HCT116 (cell line): ENCODE measurements at regions not wholly inside any gene's neighbourhood (a gene's known extent, or its start where the extent isn't known, plus 50 kb on each side); places are given as distances from the start of the nearest gene placed in this dataset.

ENCODE experiments used
- ATAC-seq: fragments of 200-7000 bp; cut with Tn5 transposase; 2 replicates; pipeline ENCODE4 v1.9.1; 2020; ENCODE audit warnings: mild to moderate bottlenecking, moderate library complexity
- BruUV-seq: library from RNA; stranded (reverse); fragments of 400-500 nt; replicated peaks from 2 replicates; lab custom pipeline; 2021; lab: Mats Ljungman, UMichigan
- CTCF ChIA-PET: fragments of 300-600 bp; sonication (Branson Sonifier 250); formaldehyde crosslinking; loops from one replicate; lab custom pipeline; 2021; ENCODE audit warnings: antibody characterized with exemption; lab: Charles Lee
- POLR2A ChIA-PET: fragments of 300-600, 350-600 bp; sonication (Branson Sonifier 250); formaldehyde crosslinking; loops from one replicate; lab custom pipeline; 2021; ENCODE audit warnings: antibody characterized with exemption; lab: Charles Lee
- RAD21 ChIA-PET, 2 experiments: fragments of 300-600 bp; sonication (Branson Sonifier 250); formaldehyde crosslinking; loops; one replicate each; lab custom pipeline; 2023; ENCODE audit warnings: low total read pairs in 2 of 2; ENCODE audit not compliant: uncharacterized antibody in 2 of 2, unreplicated experiment in 2 of 2, low non-redundant PET in 1 of 2; lab: Charles Lee
- DNase-seq: peaks from one replicate; pipeline ENCODE4 v3.0.0-alpha.2; 2010; ENCODE audit warnings: low read depth, low spot score
- H2AFZ ChIP-seq: fragments of 200-600 bp; shearing (Covaris generic), sonication (generic); 2 replicates; pipeline ENCODE4 v1.6.1; 2017; ENCODE audit warnings: low read depth, mixed run types, mixed read lengths, antibody characterized with exemption, low read length; ENCODE audit not compliant: poor library complexity, severe bottlenecking
- H3K27ac ChIP-seq: 2 replicates; pipeline ENCODE4 v1.5.1; 2012; ENCODE audit warnings: low read depth, low read length
- H3K27me3 ChIP-seq: fragments of 200-600 bp; sonication (generic); 2 replicates; pipeline ENCODE4 v1.6.1; 2016; ENCODE audit warnings: mixed run types, low read length, mixed read lengths; ENCODE audit not compliant: insufficient read depth
- H3K36me3 ChIP-seq, 2 experiments: fragments of 200-500 bp in 1 of 2; fragments of 200-600 bp in 1 of 2; sonication (Bioruptor generic) in 1 of 2; sonication (generic) in 1 of 2; 2 replicates each; pipeline versions ENCODE4 v1.5.1 to v1.6.1; 2014 to 2016; ENCODE audit warnings: low read length in 2 of 2, inconsistent platforms in 1 of 2, mixed read lengths in 1 of 2, mixed run types in 1 of 2; ENCODE audit not compliant: insufficient read depth in 2 of 2, control insufficient read depth in 1 of 2
- H3K4me1 ChIP-seq, 2 experiments: fragments of 200-600 bp in 1 of 2; sonication (generic) in 1 of 2; 2 replicates each; pipeline versions ENCODE4 v1.5.1 to v1.6.1; 2012 to 2017; ENCODE audit warnings: low read length in 2 of 2, inconsistent platforms in 1 of 2, mild to moderate bottlenecking in 1 of 2, mixed read lengths in 1 of 2, mixed run types in 1 of 2, moderate library complexity in 1 of 2; ENCODE audit not compliant: insufficient read depth in 2 of 2, control insufficient read depth in 1 of 2
- H3K4me2 ChIP-seq: fragments of 200-600 bp; sonication (generic); 2 replicates; pipeline ENCODE4 v1.6.1; 2017; ENCODE audit warnings: mixed run types, low read length, mixed read lengths
- H3K4me3 ChIP-seq, 2 experiments: fragments of 200-600 bp in 1 of 2; sonication (generic) in 1 of 2; replicated peaks in 1 of 2; 2 replicates each; pipeline ENCODE4 v1.5.1; 2011 to 2016; ENCODE audit warnings: low read length in 2 of 2, control low read depth in 1 of 2, low read depth in 1 of 2, mild to moderate bottlenecking in 1 of 2, mixed read lengths in 1 of 2, mixed run types in 1 of 2
- H3K79me2 ChIP-seq: fragments of 200-600 bp; sonication (generic); 2 replicates; pipeline ENCODE4 v1.6.1; 2017; ENCODE audit warnings: mild to moderate bottlenecking, mixed run types, low read length, moderate library complexity, mixed read lengths; ENCODE audit not compliant: insufficient read depth
- H3K9ac ChIP-seq: fragments of 200-600 bp; sonication (generic); 2 replicates; pipeline ENCODE4 v1.6.1; 2016; ENCODE audit warnings: low read length, mixed read lengths
- H3K9me2 ChIP-seq: fragments of 200-600 bp; sonication (generic), shearing (Covaris generic); 2 replicates; pipeline ENCODE4 v1.6.1; 2017; ENCODE audit warnings: mixed run types, mild to moderate bottlenecking, moderate library complexity; ENCODE audit not compliant: insufficient read depth
- H3K9me3 ChIP-seq, 2 experiments: fragments of 200-500 bp in 1 of 2; fragments of 200-600 bp in 1 of 2; sonication (Bioruptor generic) in 1 of 2; sonication (generic) in 1 of 2; 2 replicates each; pipeline ENCODE4 v1.6.1; 2014 to 2017; ENCODE audit warnings: low read length in 2 of 2, mixed read lengths in 2 of 2, inconsistent platforms in 1 of 2, low read depth in 1 of 2, mild to moderate bottlenecking in 1 of 2, mixed run types in 1 of 2, moderate library complexity in 1 of 2; ENCODE audit not compliant: control insufficient read depth in 1 of 2, insufficient read depth in 1 of 2
- H4K20me1 ChIP-seq: fragments of 200-600 bp; sonication (generic), shearing (Covaris generic); 2 replicates; pipeline ENCODE4 v1.6.1; 2017; ENCODE audit warnings: mixed run types, mild to moderate bottlenecking, moderate library complexity; ENCODE audit not compliant: insufficient read depth
- CBX3 ChIP-seq: IDR thresholded peaks from 2 replicates; pipeline ENCODE4 v1.6.1; 2012; ENCODE audit warnings: low read depth
- CEBPB ChIP-seq: IDR thresholded peaks from 2 replicates; pipeline ENCODE4 v1.6.1; 2012; ENCODE audit warnings: low read depth
- EGR1 ChIP-seq: IDR thresholded peaks from 2 replicates; pipeline ENCODE4 v1.6.1; 2012; ENCODE audit warnings: low read depth
- ELF1 ChIP-seq: IDR thresholded peaks from 2 replicates; pipeline ENCODE4 v1.6.1; 2012; ENCODE audit warnings: low read depth, borderline replicate concordance
- FOSL1 ChIP-seq: IDR thresholded peaks from 2 replicates; pipeline ENCODE4 v1.6.1; 2012; ENCODE audit warnings: low read depth
- JUND ChIP-seq: IDR thresholded peaks from 2 replicates; pipeline ENCODE4 v1.6.1; 2012
- POLR2A ChIP-seq: IDR thresholded peaks from 2 replicates; pipeline ENCODE4 v1.7.0; 2011; ENCODE audit warnings: borderline replicate concordance; ENCODE audit not compliant: insufficient read depth, insufficient read length; ENCODE audit errors: extremely low read depth
- POLR2AphosphoS5 ChIP-seq: IDR thresholded peaks from 2 replicates; pipeline ENCODE4 v1.6.1; 2011; ENCODE audit warnings: mild to moderate bottlenecking, low read depth, low read length, moderate library complexity
- SP1 ChIP-seq: IDR thresholded peaks from 2 replicates; pipeline ENCODE4 v1.6.1; 2012; ENCODE audit warnings: low read depth
- SRF ChIP-seq: IDR thresholded peaks from 2 replicates; pipeline ENCODE4 v1.6.1; 2012; ENCODE audit warnings: low read depth
- TCF7L2 ChIP-seq: IDR thresholded peaks from 2 replicates; pipeline ENCODE4 v1.7.0; 2011; ENCODE audit warnings: borderline replicate concordance, inconsistent platforms; ENCODE audit not compliant: insufficient read depth, insufficient read length; ENCODE audit errors: extremely low read depth
- ZFX ChIP-seq: fragments of 450-650 bp; IDR thresholded peaks from 2 replicates; pipeline ENCODE4 v1.6.1; 2017
- ZNF274 ChIP-seq: fragments of 200-500 bp; sonication (Bioruptor generic); IDR thresholded peaks from 2 replicates; pipeline ENCODE4 v1.6.1; 2014; ENCODE audit warnings: mild to moderate bottlenecking, low read depth, low read length, inconsistent platforms
- intact Hi-C: fragments of 100-400 bp; cut with micrococcal nuclease; formaldehyde crosslinking; loops from 2 replicates; pipeline ENCODE4 v1.10.0; 2022
- TF ChIP-seq, protein P1 (sequence below): IDR thresholded peaks from 2 replicates; pipeline ENCODE4 v1.6.1; 2012
- TF ChIP-seq, protein P2 (sequence below): IDR thresholded peaks from 2 replicates; pipeline ENCODE4 v1.6.1; 2011; ENCODE audit warnings: mild to moderate bottlenecking, low read length, moderate library complexity; ENCODE audit not compliant: insufficient replicate concordance; ENCODE audit errors: extremely low read depth
- TF ChIP-seq, protein P3 (sequence below): IDR thresholded peaks from 2 replicates; pipeline ENCODE4 v1.6.1; 2012; ENCODE audit warnings: low read depth
- TF ChIP-seq, protein P4 (sequence below), 3 experiments: fragments of 200-600 bp in 1 of 3; sonication (generic) in 1 of 3; IDR thresholded peaks in 2 of 3; conservative IDR thresholded peaks in 1 of 3; 2 replicates each; pipeline ENCODE4 v1.5.1; 2012 to 2017; ENCODE audit warnings: low read depth in 2 of 3, low read length in 2 of 3, antibody characterized with exemption in 1 of 3, borderline replicate concordance in 1 of 3, control low read depth in 1 of 3, mild to moderate bottlenecking in 1 of 3, mixed read lengths in 1 of 3, mixed run types in 1 of 3, moderate library complexity in 1 of 3; ENCODE audit not compliant: insufficient read depth in 1 of 3

DNA sequence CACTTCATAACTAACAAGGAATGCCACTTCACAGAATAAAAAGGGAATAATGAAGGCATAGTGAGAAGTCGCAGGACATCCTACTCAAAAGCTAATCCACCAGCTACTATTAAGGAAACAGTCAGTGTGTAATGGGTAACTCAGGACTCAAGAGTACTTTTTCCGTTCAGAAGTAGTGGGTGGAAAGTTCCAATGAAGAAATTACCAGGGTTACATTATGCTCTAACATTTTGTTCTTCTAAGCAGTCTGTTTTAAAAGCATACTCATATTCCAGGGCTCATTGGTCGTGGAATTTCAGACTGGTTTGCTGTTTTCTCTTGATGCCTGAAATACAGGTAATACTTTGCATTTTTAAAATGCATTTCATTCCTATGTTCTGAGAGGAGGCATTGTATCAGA is 222.4 kb upstream of the IRS2 start:
- no peaks in the 10 kb centered on the region for H3K9me3 ChIP-seq
- no peak overlapping the region for H3K27ac ChIP-seq
- POLR2A ChIA-PET = no interaction called here
- TF ChIP-seq CEBPB (no peak), EGR1 (no peak), ZFX (no peak), JUND (no peak), POLR2AphosphoS5 (no peak), CBX3 (no peak), POLR2A (no peak), ELF1 (no peak), TCF7L2 (no peak), FOSL1 (no peak), SRF (no peak), SP1 (no peak), ZNF274 (no peak)
- TF ChIP-seq, protein P1, sequence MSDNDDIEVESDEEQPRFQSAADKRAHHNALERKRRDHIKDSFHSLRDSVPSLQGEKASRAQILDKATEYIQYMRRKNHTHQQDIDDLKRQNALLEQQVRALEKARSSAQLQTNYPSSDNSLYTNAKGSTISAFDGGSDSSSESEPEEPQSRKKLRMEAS = no peak
- TF ChIP-seq, protein P2, sequence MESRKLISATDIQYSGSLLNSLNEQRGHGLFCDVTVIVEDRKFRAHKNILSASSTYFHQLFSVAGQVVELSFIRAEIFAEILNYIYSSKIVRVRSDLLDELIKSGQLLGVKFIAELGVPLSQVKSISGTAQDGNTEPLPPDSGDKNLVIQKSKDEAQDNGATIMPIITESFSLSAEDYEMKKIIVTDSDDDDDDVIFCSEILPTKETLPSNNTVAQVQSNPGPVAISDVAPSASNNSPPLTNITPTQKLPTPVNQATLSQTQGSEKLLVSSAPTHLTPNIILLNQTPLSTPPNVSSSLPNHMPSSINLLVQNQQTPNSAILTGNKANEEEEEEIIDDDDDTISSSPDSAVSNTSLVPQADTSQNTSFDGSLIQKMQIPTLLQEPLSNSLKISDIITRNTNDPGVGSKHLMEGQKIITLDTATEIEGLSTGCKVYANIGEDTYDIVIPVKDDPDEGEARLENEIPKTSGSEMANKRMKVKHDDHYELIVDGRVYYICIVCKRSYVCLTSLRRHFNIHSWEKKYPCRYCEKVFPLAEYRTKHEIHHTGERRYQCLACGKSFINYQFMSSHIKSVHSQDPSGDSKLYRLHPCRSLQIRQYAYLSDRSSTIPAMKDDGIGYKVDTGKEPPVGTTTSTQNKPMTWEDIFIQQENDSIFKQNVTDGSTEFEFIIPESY = no peak
- TF ChIP-seq, protein P3, sequence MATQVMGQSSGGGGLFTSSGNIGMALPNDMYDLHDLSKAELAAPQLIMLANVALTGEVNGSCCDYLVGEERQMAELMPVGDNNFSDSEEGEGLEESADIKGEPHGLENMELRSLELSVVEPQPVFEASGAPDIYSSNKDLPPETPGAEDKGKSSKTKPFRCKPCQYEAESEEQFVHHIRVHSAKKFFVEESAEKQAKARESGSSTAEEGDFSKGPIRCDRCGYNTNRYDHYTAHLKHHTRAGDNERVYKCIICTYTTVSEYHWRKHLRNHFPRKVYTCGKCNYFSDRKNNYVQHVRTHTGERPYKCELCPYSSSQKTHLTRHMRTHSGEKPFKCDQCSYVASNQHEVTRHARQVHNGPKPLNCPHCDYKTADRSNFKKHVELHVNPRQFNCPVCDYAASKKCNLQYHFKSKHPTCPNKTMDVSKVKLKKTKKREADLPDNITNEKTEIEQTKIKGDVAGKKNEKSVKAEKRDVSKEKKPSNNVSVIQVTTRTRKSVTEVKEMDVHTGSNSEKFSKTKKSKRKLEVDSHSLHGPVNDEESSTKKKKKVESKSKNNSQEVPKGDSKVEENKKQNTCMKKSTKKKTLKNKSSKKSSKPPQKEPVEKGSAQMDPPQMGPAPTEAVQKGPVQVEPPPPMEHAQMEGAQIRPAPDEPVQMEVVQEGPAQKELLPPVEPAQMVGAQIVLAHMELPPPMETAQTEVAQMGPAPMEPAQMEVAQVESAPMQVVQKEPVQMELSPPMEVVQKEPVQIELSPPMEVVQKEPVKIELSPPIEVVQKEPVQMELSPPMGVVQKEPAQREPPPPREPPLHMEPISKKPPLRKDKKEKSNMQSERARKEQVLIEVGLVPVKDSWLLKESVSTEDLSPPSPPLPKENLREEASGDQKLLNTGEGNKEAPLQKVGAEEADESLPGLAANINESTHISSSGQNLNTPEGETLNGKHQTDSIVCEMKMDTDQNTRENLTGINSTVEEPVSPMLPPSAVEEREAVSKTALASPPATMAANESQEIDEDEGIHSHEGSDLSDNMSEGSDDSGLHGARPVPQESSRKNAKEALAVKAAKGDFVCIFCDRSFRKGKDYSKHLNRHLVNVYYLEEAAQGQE = no peak
- TF ChIP-seq, protein P4, sequence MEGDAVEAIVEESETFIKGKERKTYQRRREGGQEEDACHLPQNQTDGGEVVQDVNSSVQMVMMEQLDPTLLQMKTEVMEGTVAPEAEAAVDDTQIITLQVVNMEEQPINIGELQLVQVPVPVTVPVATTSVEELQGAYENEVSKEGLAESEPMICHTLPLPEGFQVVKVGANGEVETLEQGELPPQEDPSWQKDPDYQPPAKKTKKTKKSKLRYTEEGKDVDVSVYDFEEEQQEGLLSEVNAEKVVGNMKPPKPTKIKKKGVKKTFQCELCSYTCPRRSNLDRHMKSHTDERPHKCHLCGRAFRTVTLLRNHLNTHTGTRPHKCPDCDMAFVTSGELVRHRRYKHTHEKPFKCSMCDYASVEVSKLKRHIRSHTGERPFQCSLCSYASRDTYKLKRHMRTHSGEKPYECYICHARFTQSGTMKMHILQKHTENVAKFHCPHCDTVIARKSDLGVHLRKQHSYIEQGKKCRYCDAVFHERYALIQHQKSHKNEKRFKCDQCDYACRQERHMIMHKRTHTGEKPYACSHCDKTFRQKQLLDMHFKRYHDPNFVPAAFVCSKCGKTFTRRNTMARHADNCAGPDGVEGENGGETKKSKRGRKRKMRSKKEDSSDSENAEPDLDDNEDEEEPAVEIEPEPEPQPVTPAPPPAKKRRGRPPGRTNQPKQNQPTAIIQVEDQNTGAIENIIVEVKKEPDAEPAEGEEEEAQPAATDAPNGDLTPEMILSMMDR (IDR thresholded peaks at IDR 0.05 in 2 of 3, conservative IDR thresholded peaks at IDR 0.05 in 1 of 3; ENCODE audit: borderline replicate concordance in 1 of 3, insufficient read depth in 1 of 3, low read depth in 2 of 3, low read length in 2 of 3) = no peak
- TF ChIP-seq, all 23 proteins: peak for 0
- intact Hi-C loops = no loop called here
- H3K36me3 ChIP-seq = no peaks in the 10 kb centered on the region
- H3K4me1 ChIP-seq = peaks cover 16 to 54% of the 10 kb centered on the region in 2 experiments
- CTCF ChIA-PET = interaction anchor here (0.6 kb wide), 1 partner anchor 15 kb away, joined by 3 read pairs; no protein-coding TSS in a partner anchor
- H3K9me2 ChIP-seq = no peaks in the 10 kb centered on the region
- BruUV-seq = no TSS peak
- H3K27me3 ChIP-seq = no peaks in the 10 kb centered on the region
- ATAC-seq = no peak
- no peak overlapping the region for H3K4me3 ChIP-seq
- RAD21 ChIA-PET = no interaction called here
- no peaks in the 10 kb centered on the region for H4K20me1 ChIP-seq
- H2AFZ ChIP-seq = no peak overlapping the region
- no peak overlapping the region for H3K9ac ChIP-seq
- DNase-seq = no peak
- H3K4me2 ChIP-seq = no peak overlapping the region
- no peaks in the 10 kb centered on the region for H3K79me2 ChIP-seq
